ENCODE measurements at regions not wholly inside any gene's neighbourhood (a gene's known extent, or its start where the extent isn't known, plus 50 kb on each side); places are given as distances from the start of the nearest gene placed in this dataset.
"Not testable (repeated sequence)": the region's sequence is repeated elsewhere in the genome, so short reads cannot be mapped to it uniquely, and the experiment has no call there.

- DNase-seq: no peak
Measured at GRCh38 chr12:67716817-67717216, 68.3 kb downstream of the DYRK2 start.

- DNase-seq: not testable (repeated sequence)
Measured at GRCh38 chr12:67719303-67719702, 70.8 kb downstream of the DYRK2 start.

- DNase-seq: no peak
Measured at GRCh38 chr12:67720351-67720856, 71.9 kb downstream of the DYRK2 start.

GRCh38 chr12:67721248-67721647 lies 72.7 kb downstream of the DYRK2 start:
- no peak for DNase-seq

GRCh38 chr12:67722296-67722695 lies 73.8 kb downstream of the DYRK2 start:
- no peak for DNase-seq

GRCh38 chr12:67726868-67727267 lies 78.3 kb downstream of the DYRK2 start:
- no peak for DNase-seq

- DNase-seq: no peak
Measured at GRCh38 chr12:67727702-67728666, 79.4 kb downstream of the DYRK2 start.

GRCh38 chr12:67732857-67733256 lies 84.3 kb downstream of the DYRK2 start:
- DNase-seq: no peak

GRCh38 chr12:67735868-67736267 lies 87.3 kb downstream of the DYRK2 start:
- no peak for DNase-seq

GRCh38 chr12:67740711-67741110 lies 92.2 kb downstream of the DYRK2 start:
- DNase-seq: no peak

- no peak for DNase-seq
Measured at GRCh38 chr12:67741270-67741669, 92.7 kb downstream of the DYRK2 start.

- no peak for DNase-seq
Measured at GRCh38 chr12:67742461-67742860, 93.9 kb downstream of the DYRK2 start.

- no peak for DNase-seq
Measured at GRCh38 chr12:67747869-67748742, 99.6 kb downstream of the DYRK2 start.

GRCh38 chr12:67748743-67749040 lies 100.1 kb downstream of the DYRK2 start:
- DNase-seq: no peak

GRCh38 chr12:67750513-67751183 lies 102.1 kb downstream of the DYRK2 start:
- DNase-seq: no peak

GRCh38 chr12:67751381-67751928 lies 102.9 kb downstream of the DYRK2 start:
- DNase-seq: no peak

GRCh38 chr12:67752226-67752732 lies 103.7 kb downstream of the DYRK2 start:
- DNase-seq: no peak

GRCh38 chr12:67754933-67755697 lies 106.6 kb downstream of the DYRK2 start:
- no peak for DNase-seq

GRCh38 chr12:67757651-67758050 lies 109.1 kb downstream of the DYRK2 start:
- DNase-seq: no peak

GRCh38 chr12:67758119-67758518 lies 109.6 kb downstream of the DYRK2 start:
- no peak for DNase-seq

- DNase-seq: no peak
Measured at GRCh38 chr12:67758521-67758920, 110.0 kb downstream of the DYRK2 start.

GRCh38 chr12:67759829-67760228 lies 111.3 kb downstream of the DYRK2 start:
- no peak for DNase-seq

Data from NCI-H187 (cell line).